ENCODE measurements at regions not wholly inside any gene's neighbourhood (a gene's known extent, or its start where the extent isn't known, plus 50 kb on each side); places are given as distances from the start of the nearest gene placed in this dataset.
"Not testable (repeated sequence)": the region's sequence is repeated elsewhere in the genome, so short reads cannot be mapped to it uniquely, and the experiment has no call there.

DNA sequence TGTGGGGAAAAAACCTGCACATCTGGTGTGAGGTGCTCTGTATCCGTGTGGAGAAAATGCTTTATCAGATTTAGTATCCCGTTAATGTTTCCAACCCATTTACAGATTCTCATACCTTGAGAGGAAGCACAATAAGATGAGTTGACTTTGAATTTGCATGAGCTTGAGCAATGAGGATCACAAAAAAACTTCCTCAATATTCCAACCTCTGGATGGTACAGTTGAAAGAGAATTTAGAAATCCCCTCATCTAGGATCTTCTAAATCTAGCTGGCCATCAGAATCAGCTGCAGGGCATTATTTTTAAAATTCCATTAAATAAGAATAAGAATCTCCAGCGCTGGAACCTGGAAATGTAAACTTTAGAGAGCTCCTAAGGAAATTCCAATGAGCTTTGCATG lies 82.5 kb upstream of the NR5A2 start:
- H3K4me3 Mint-ChIP-seq (ENCODE audit: unreplicated experiment) = no peak overlapping the region
- no peaks in the 10 kb centered on the region for H3K9me3 Mint-ChIP-seq (ENCODE audit: unreplicated experiment)
- no peak for DNase-seq (ENCODE audit: extremely low spot score, unreplicated experiment)
- no peaks in the 10 kb centered on the region for H3K4me1 Mint-ChIP-seq (ENCODE audit: unreplicated experiment)
- H3K36me3 Mint-ChIP-seq (ENCODE audit: unreplicated experiment) = no peaks in the 10 kb centered on the region
- TF ChIP-seq, protein P1, sequence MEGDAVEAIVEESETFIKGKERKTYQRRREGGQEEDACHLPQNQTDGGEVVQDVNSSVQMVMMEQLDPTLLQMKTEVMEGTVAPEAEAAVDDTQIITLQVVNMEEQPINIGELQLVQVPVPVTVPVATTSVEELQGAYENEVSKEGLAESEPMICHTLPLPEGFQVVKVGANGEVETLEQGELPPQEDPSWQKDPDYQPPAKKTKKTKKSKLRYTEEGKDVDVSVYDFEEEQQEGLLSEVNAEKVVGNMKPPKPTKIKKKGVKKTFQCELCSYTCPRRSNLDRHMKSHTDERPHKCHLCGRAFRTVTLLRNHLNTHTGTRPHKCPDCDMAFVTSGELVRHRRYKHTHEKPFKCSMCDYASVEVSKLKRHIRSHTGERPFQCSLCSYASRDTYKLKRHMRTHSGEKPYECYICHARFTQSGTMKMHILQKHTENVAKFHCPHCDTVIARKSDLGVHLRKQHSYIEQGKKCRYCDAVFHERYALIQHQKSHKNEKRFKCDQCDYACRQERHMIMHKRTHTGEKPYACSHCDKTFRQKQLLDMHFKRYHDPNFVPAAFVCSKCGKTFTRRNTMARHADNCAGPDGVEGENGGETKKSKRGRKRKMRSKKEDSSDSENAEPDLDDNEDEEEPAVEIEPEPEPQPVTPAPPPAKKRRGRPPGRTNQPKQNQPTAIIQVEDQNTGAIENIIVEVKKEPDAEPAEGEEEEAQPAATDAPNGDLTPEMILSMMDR (IDR thresholded peaks at IDR 0.05) = no peak
- H3K27ac Mint-ChIP-seq (ENCODE audit: unreplicated experiment) = no peak overlapping the region
- no peaks in the 10 kb centered on the region for H3K27me3 Mint-ChIP-seq (ENCODE audit: unreplicated experiment)

DNA sequence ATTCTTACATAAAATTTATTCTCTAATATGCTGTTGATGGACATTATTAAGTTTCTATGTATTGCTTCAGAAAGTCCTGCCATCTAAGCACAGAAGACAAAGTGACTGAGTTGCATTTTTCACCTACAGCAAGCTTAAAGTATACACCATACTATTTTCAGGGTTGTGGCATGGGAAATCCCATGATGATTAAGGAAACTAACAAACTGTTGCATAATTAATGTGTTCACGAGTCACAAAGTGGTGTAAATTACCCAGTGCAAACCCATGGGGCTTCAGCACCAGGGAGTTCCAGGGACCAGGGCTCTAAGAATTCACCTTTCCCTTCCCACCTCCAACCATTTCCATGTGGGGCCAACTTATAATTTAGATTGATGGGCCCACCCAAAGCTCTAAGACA lies 81.9 kb upstream of the NR5A2 start:
- DNase-seq (ENCODE audit: extremely low spot score, unreplicated experiment) = no peak
- Mint-ChIP-seq H3K9me3 (ENCODE audit: unreplicated experiment) (no peaks in the 10 kb centered on the region), H3K4me3 (ENCODE audit: unreplicated experiment) (no peak overlapping the region), H3K4me1 (ENCODE audit: unreplicated experiment) (no peaks in the 10 kb centered on the region), H3K27ac (ENCODE audit: unreplicated experiment) (no peak overlapping the region), H3K36me3 (ENCODE audit: unreplicated experiment) (no peaks in the 10 kb centered on the region), H3K27me3 (ENCODE audit: unreplicated experiment) (no peaks in the 10 kb centered on the region)
- TF ChIP-seq, protein P1 (IDR thresholded peaks at IDR 0.05) = no peak

DNA sequence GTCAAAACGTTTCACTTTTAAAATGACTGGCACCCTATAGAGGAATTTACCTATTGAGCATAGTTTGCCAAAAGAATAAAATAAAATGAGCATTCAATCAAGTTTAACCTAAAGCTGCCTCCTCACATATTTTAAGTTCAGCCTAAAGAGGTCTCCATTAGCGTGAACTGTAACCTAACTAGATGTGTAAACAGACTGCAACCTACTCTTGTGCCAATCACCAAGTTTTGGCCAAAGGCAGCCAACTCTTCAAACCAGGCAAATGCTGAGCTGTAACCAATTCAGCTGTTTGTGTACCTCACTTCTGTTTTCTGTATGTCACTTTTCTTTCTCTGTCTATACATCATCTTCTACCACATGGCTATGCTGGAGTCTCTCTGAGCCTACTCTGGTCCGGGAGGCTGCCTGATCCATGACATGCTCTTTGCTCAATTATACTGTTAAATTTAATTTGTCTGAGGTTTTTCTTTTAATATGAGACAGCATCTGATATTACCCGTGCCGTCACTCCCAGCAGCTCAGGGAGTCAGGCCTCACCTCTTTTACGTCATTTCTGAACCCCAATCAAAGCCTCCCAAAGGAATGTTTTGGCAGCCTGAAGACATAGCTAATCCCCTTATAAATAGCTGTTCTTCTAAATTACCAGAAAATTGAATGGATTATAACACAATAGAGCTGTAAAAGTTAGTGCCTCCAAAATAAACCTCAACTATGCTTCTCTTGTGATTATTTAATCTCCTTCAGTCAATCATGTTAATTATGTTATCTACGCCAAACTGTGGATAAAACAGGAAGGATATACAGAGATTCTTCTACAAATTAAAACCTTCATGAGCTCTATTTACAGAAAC lies 81.0 kb upstream of the NR5A2 start:
- Mint-ChIP-seq H3K36me3 (ENCODE audit: unreplicated experiment) (no peaks in the 10 kb centered on the region), H3K9me3 (ENCODE audit: unreplicated experiment) (no peaks in the 10 kb centered on the region), H3K27ac (ENCODE audit: unreplicated experiment) (no peak overlapping the region), H3K4me3 (ENCODE audit: unreplicated experiment) (no peak overlapping the region), H3K4me1 (ENCODE audit: unreplicated experiment) (no peaks in the 10 kb centered on the region), H3K27me3 (ENCODE audit: unreplicated experiment) (no peaks in the 10 kb centered on the region)
- no peak for DNase-seq (ENCODE audit: extremely low spot score, unreplicated experiment)
- TF ChIP-seq, protein P1 (IDR thresholded peaks at IDR 0.05) = no peak

DNA sequence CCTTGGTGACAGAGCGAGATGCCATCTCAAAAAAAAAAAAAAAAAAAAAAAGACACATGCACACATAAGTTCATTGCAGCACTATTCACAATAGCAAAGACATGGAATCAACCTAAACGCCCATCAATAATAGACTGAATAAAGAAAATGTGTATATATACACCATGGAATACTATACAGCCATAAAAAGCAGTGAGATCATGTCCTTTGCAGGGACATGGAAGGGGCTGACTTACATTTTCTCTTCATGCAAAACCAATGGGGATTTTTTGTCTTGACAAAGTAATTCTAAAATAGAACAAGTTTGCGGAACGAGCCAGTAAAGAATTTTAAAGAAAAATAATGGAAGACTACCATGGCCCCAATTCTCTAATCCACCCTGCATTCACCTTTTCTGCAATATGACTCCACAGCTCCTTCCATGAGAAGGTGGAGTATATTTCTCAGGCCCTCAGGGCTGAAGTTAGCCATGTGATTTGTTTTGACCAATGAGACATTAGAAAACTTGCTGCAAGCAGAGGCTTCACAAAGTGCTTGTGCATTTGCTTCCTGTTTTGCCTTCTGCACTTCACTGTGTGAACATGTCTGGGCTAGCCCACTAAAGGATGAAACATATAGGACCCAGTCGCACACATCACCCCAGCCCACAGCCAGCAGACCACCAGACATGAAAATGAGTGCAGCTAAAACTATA lies 78.8 kb upstream of the NR5A2 start:
- H3K27ac Mint-ChIP-seq (ENCODE audit: unreplicated experiment) = no peak overlapping the region
- H3K36me3 Mint-ChIP-seq (ENCODE audit: unreplicated experiment) = no peaks in the 10 kb centered on the region
- no peaks in the 10 kb centered on the region for H3K9me3 Mint-ChIP-seq (ENCODE audit: unreplicated experiment)
- TF ChIP-seq, protein P1 (IDR thresholded peaks at IDR 0.05) = no peak
- peaks cover 3% of the 10 kb centered on the region for H3K27me3 Mint-ChIP-seq (ENCODE audit: unreplicated experiment)
- no peaks in the 10 kb centered on the region for H3K4me1 Mint-ChIP-seq (ENCODE audit: unreplicated experiment)
- H3K4me3 Mint-ChIP-seq (ENCODE audit: unreplicated experiment) = no peak overlapping the region
- no peak for DNase-seq (ENCODE audit: extremely low spot score, unreplicated experiment)

DNA sequence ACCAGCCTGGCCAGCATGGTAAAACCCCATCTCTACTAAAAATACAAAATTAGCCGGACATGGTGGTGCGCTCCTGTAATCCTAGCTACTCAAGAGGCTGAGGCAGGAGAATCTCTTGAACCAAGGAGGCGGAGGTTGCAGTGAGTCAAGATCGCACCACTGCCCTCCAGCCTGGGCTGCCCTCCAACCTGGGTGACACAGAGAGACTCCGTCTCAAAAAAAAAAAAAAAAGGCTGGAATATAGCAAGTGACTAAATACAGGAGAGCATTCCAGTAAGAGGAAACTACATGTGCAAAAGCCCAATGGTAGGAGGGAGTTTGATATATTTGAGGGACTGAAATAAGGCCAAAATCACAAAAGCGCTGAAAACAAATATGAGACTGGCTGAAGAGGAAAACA lies 76.5 kb upstream of the NR5A2 start:
- not testable (repeated sequence) for DNase-seq (ENCODE audit: extremely low spot score, unreplicated experiment); H3K4me1 Mint-ChIP-seq (ENCODE audit: unreplicated experiment); H3K27ac Mint-ChIP-seq (ENCODE audit: unreplicated experiment); H3K36me3 Mint-ChIP-seq (ENCODE audit: unreplicated experiment); H3K4me3 Mint-ChIP-seq (ENCODE audit: unreplicated experiment); H3K9me3 Mint-ChIP-seq (ENCODE audit: unreplicated experiment); H3K27me3 Mint-ChIP-seq (ENCODE audit: unreplicated experiment)
